Esophagus squamous epithelium (tissue), 5 donors: ENCODE measurements at regions not wholly inside any gene's neighbourhood (a gene's known extent, or its start where the extent isn't known, plus 50 kb on each side); places are given as distances from the start of the nearest gene placed in this dataset.

ENCODE experiments used
- DNase-seq: peaks from one replicate; lab custom pipeline; 2025; lab: John Stamatoyannopoulos, UW
- H3K27ac ChIP-seq, 4 donors: fragments of 200-600 bp; sonication (generic); one replicate each; pipeline ENCODE4 v1.5.1; 2016 to 2019; ENCODE audit warnings: mild to moderate bottlenecking in 1 of 4
- H3K27me3 ChIP-seq, 4 donors: fragments of 200-600 bp; sonication (generic); 1 replicate in 3 of 4; 2 replicates in 1 of 4; pipeline versions ENCODE4 v1.5.1 to v1.6.0; 2017 to 2021; ENCODE audit warnings: antibody characterized with exemption in 1 of 4
- H3K36me3 ChIP-seq, 3 donors: fragments of 200-600 bp; sonication (generic); one replicate each; pipeline ENCODE4 v1.5.1; 2016 to 2019
- H3K4me1 ChIP-seq, 3 donors: fragments of 200-600 bp; sonication (generic); one replicate each; pipeline ENCODE4 v1.5.1; 2017 to 2019
- H3K4me3 ChIP-seq, 4 donors: fragments of 200-600 bp; sonication (generic); 1 replicate in 3 of 4; 2 replicates in 1 of 4; pipeline ENCODE4 v1.5.1; 2016 to 2019; ENCODE audit warnings: mild to moderate bottlenecking in 2 of 4, moderate library complexity in 1 of 4
- H3K9me3 ChIP-seq, 3 donors: fragments of 200-600 bp; sonication (generic); one replicate each; pipeline ENCODE4 v1.5.1; 2016 to 2019
- POLR2A ChIP-seq, 4 donors: fragments of 450-650 bp; IDR thresholded peaks; one replicate each; pipeline ENCODE4 v1.6.1; 2017; ENCODE audit warnings: antibody characterized with exemption in 4 of 4, mild to moderate bottlenecking in 4 of 4, moderate library complexity in 3 of 4
- WGBS, 2 donors: methylation state at CpG; one replicate each; pipeline ENCODE4 v1.1.5; 2018; 5-methylcytosine and 5-hydroxymethylcytosine counted together
- intact Hi-C: fragments of 100-400 bp; cut with DNase I; formaldehyde crosslinking; loops from one replicate; pipeline ENCODE4 v1.15.0; 2022
- TF ChIP-seq, protein P1 (sequence below), 6 experiments: fragments of 450-650 bp in 4 of 6; fragments of 200-600 bp in 2 of 6; sonication (generic) in 2 of 6; IDR thresholded peaks; one replicate each; pipeline ENCODE4 v1.5.1; 2016 to 2019; ENCODE audit warnings: antibody characterized with exemption in 6 of 6, mild to moderate bottlenecking in 4 of 6, moderate library complexity in 4 of 6
- donor health status: DM: yes; HTN: yes; CAD: no.

DNA sequence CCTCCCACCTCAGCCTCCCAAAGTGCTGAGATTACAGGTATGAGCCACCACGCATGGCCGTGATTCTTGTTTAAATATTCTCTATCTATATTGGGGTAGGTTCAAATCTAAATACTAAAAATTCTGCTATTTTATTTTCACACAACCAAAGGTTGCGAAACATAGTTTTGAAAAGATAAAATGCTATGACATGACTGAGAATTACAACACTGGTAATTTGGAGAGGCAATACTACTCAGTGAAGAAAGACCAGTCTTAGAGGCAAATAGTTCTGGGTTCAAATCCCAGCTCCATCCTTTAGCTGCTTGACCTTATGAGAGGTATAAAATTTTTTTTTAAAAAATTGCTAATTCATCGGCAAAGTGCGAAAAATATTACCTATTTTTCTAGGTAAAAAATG, 137.0 kb upstream of the PREP start:
- H3K9me3 ChIP-seq, result no peaks in the 10 kb centered on the region
- WGBS, 2 donors, result 95 to 99% methylated on average over 5 of the region's 5 CpGs

DNA sequence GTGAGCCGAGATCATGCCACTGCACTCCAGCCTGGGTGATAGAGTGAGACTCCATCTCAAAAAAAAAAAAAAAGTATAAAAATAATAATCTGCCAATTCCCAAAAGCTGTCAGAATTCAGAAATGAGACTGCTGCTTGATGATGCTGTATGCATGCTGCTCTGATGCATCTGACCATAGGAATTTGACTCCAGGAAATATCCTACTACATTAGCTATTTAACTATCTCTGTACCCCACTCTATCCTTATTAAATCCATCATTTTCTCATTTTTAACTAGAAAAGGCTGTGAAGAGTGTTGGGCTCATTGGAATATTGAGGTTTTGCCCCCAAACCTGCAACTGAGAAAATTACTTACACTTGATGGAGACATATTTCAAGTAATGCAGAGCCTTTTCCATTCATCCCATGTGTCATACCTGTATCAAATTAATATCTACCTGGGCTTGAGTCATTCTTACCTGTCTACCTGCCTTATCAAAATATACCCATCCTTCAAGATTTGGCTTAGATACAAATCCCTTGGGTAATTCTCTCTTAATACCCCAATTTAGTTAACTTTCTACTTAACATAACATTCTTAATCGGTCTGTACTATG, 135.2 kb upstream of the PREP start:
- 60 to 78% methylated on average over 2 of the region's 2 CpGs for WGBS, 2 donors
- no peak for DNase-seq

More for the DNA sequence above, 137.0 kb upstream of the PREP start:
- intact Hi-C loops, result no loop called here
- Histone ChIP-seq H3K36me3 (no peaks in the 10 kb centered on the region), H3K27me3 (no peaks in the 10 kb centered on the region), H3K4me1 (peaks cover 0 to 21% (median 0%) of the 10 kb centered on the region in 3 donors), H3K4me3 (no peak overlapping the region), H3K27ac (no peak overlapping the region)
- no peak for DNase-seq
- TF ChIP-seq, protein P1, sequence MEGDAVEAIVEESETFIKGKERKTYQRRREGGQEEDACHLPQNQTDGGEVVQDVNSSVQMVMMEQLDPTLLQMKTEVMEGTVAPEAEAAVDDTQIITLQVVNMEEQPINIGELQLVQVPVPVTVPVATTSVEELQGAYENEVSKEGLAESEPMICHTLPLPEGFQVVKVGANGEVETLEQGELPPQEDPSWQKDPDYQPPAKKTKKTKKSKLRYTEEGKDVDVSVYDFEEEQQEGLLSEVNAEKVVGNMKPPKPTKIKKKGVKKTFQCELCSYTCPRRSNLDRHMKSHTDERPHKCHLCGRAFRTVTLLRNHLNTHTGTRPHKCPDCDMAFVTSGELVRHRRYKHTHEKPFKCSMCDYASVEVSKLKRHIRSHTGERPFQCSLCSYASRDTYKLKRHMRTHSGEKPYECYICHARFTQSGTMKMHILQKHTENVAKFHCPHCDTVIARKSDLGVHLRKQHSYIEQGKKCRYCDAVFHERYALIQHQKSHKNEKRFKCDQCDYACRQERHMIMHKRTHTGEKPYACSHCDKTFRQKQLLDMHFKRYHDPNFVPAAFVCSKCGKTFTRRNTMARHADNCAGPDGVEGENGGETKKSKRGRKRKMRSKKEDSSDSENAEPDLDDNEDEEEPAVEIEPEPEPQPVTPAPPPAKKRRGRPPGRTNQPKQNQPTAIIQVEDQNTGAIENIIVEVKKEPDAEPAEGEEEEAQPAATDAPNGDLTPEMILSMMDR (IDR thresholded peaks at IDR 0.05), result no peak
- no peak for TF ChIP-seq POLR2A (IDR thresholded peaks at IDR 0.05)

DNA sequence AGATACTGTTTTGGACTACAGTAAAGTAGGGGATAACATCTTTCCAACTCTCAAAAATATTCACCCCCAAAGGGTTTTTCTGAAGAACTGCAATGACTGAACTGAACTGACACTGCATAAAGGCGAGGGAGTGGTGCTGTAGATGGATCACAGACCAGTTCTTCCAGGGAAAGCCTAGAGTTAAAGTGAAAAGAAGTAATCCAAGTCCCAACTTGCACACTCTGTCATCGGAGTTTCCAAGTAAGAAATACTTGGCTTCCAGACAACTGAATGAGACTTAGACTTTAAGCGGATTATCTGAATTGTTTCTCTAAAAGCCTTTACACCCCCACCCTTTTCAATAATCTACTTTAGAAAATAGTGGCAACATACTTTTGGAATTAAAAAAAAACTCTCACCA, 134.1 kb upstream of the PREP start:
- intact Hi-C loops, result no loop called here
- Histone ChIP-seq H3K27ac (peak overlapping the region in 3 of 4 donors; percentile 26 to 53 (median 36)), H3K27me3 (no peaks in the 10 kb centered on the region), H3K4me1 (peaks cover 0 to 21% (median 0%) of the 10 kb centered on the region in 3 donors), H3K9me3 (no peaks in the 10 kb centered on the region), H3K36me3 (no peaks in the 10 kb centered on the region), H3K4me3 (no peak overlapping the region)
- WGBS, 2 donors, result 30 to 33% methylated on average over 3 of the region's 3 CpGs
- TF ChIP-seq, protein P1 (IDR thresholded peaks at IDR 0.05), result peak in 1 of 6 experiments; percentile 21
- TF ChIP-seq POLR2A (IDR thresholded peaks at IDR 0.05), result no peak
- no peak for DNase-seq

More for the DNA sequence above, 135.2 kb upstream of the PREP start:
- Histone ChIP-seq H3K36me3 (no peaks in the 10 kb centered on the region), H3K27ac (no peak overlapping the region), H3K4me3 (no peak overlapping the region), H3K4me1 (peaks cover 0 to 21% (median 0%) of the 10 kb centered on the region in 3 donors), H3K9me3 (no peaks in the 10 kb centered on the region), H3K27me3 (no peaks in the 10 kb centered on the region)
- no peak for TF ChIP-seq POLR2A (IDR thresholded peaks at IDR 0.05)
- TF ChIP-seq, protein P1 (IDR thresholded peaks at IDR 0.05), result no peak
- intact Hi-C loops, result no loop called here

DNA sequence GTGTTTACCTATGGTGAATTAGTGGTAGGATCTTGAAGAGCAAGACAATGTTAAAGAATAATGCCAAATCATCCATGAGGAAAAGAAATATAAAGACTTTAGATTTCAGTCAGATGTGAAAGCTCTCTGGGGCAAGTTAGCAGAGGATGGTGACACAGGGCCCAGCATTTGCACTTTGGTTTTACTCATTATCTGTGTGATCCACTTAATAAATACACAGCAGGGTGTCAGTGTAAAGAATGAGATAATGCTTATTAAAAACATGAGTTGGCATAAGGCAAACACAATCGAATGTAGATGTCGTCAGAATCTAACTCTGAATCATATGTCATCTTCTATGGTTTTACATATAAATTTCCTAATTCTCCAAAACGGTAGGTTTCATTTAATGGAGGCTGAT, 130.4 kb upstream of the PREP start:
- DNase-seq, result no peak
- Histone ChIP-seq H3K36me3 (no peaks in the 10 kb centered on the region), H3K27ac (no peak overlapping the region), H3K9me3 (no peaks in the 10 kb centered on the region), H3K27me3 (no peaks in the 10 kb centered on the region), H3K4me3 (no peak overlapping the region), H3K4me1 (peaks cover 0 to 21% (median 0%) of the 10 kb centered on the region in 3 donors)
- intact Hi-C loops, result no loop called here
- TF ChIP-seq, protein P1 (IDR thresholded peaks at IDR 0.05), result no peak
- no peak for TF ChIP-seq POLR2A (IDR thresholded peaks at IDR 0.05)
- WGBS, 2 donors, result 55 to 61% methylated on average over 3 of the region's 3 CpGs

DNA sequence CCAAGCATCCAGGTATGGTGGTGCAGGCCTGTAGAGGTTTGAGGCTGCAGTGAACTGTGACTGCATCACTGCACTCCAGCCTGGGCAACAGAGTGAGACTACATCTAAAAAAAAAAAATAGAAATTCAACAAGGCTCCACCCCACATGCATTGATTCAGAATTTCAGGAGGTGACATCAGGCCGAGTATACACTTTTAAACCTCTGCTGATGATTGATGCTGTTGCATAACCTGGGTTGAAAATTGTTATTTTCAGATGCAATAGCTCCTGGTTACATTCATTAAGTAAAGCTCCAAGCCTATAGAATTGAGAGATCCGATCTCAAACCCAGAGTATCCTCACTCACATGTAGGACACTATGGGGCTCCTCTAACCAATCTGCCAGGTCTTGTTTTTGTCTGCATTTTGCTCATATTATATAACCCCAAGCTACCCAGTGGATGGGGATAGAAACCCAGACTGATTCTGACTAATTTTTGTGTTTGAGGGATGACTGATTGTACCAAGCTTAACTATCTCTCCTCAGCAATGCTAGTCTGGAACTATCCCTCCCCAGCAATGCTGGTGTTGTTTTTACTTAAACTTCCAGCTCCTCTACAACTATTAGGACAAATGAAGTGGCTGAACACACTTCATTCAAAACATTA, 123.5 kb upstream of the PREP start:
- no peak overlapping the region for H3K27ac ChIP-seq
- H3K27me3 ChIP-seq, result no peaks in the 10 kb centered on the region
- DNase-seq, result no peak
- no peaks in the 10 kb centered on the region for H3K36me3 ChIP-seq
- intact Hi-C loops, result no loop called here
- TF ChIP-seq, protein P1 (IDR thresholded peaks at IDR 0.05), result no peak
- no peak for TF ChIP-seq POLR2A (IDR thresholded peaks at IDR 0.05)
- H3K9me3 ChIP-seq, result no peaks in the 10 kb centered on the region
- WGBS, 2 donors, result 68 to 69% methylated on average over 2 of the region's 2 CpGs
- no peaks in the 10 kb centered on the region for H3K4me1 ChIP-seq
- no peak overlapping the region for H3K4me3 ChIP-seq
